IMR-90 (cell line): ENCODE measurements at regions not wholly inside any gene's neighbourhood (a gene's known extent, or its start where the extent isn't known, plus 50 kb on each side); places are given as distances from the start of the nearest gene placed in this dataset.

Source experiments
- BHLHE40 ChIP-seq: fragments of 150-350 bp; IDR thresholded peaks from 2 replicates; pipeline ENCODE4 v1.6.1; 2016; ENCODE audit warnings: mild to moderate bottlenecking, low read depth, low read length
- CEBPB ChIP-seq: IDR thresholded peaks from 2 replicates; pipeline ENCODE4 v1.6.1; 2012; ENCODE audit warnings: low read depth, low read length, improper control_type of control experiment
- CTCF ChIP-seq: conservative IDR thresholded peaks from 2 replicates; pipeline ENCODE4 v1.5.1; 2012; ENCODE audit warnings: mild to moderate bottlenecking, low read depth, low read length, improper control_type of control experiment
- FOS ChIP-seq: fragments of 150-350 bp; IDR thresholded peaks from 2 replicates; pipeline ENCODE4 v1.6.1; 2016; ENCODE audit warnings: low read depth, low read length
- MAZ ChIP-seq: IDR thresholded peaks from 2 replicates; pipeline ENCODE4 v1.6.1; 2012; ENCODE audit warnings: low read depth, mild to moderate bottlenecking, low read length, improper control_type of control experiment, moderate library complexity, borderline replicate concordance
- POLR2A ChIP-seq: IDR thresholded peaks from 2 replicates; pipeline ENCODE4 v1.6.1; 2012; ENCODE audit warnings: mild to moderate bottlenecking, low read depth, low read length
- RAD21 ChIP-seq: IDR thresholded peaks from 2 replicates; pipeline ENCODE4 v1.6.1; 2012; ENCODE audit warnings: low read length, improper control_type of control experiment
- RFX5 ChIP-seq: IDR thresholded peaks from 2 replicates; pipeline ENCODE4 v1.8.0; 2012; ENCODE audit warnings: low read depth, mild to moderate bottlenecking, low read length, moderate library complexity
- SMC3 ChIP-seq: fragments of 150-350 bp; IDR thresholded peaks from 2 replicates; pipeline ENCODE4 v1.6.1; 2016; ENCODE audit warnings: low read depth, mild to moderate bottlenecking, antibody characterized with exemption, low read length, moderate library complexity
- USF2 ChIP-seq: fragments of 150-350 bp; IDR thresholded peaks from 2 replicates; pipeline ENCODE4 v1.6.1; 2017; ENCODE audit warnings: mild to moderate bottlenecking, antibody characterized with exemption, low read length, low read depth

- no peak for TF ChIP-seq SMC3
- TF ChIP-seq POLR2A: no peak
- TF ChIP-seq CTCF: no peak
- no peak for TF ChIP-seq CEBPB
- TF ChIP-seq BHLHE40: no peak
- no peak for TF ChIP-seq RAD21
- no peak for TF ChIP-seq FOS
- TF ChIP-seq MAZ: no peak
- TF ChIP-seq USF2: no peak
- no peak for TF ChIP-seq RFX5
Observed at GRCh38 chr9:16291921-16292320, 578.5 kb downstream of the BNC2 start.
